Hepatocyte (in vitro differentiated cells): ENCODE measurements at regions not wholly inside any gene's neighbourhood (a gene's known extent, or its start where the extent isn't known, plus 50 kb on each side); places are given as distances from the start of the nearest gene placed in this dataset.

Experiments
- DNase-seq: peaks from one replicate; pipeline ENCODE4 v3.0.0-alpha.2; 2016; ENCODE audit warnings: low spot score
- H2AFZ ChIP-seq: fragments of 200-600 bp; sonication (generic); 2 replicates; pipeline ENCODE4 v1.6.0; 2016; ENCODE audit warnings: antibody characterized with exemption, mild to moderate bottlenecking
- H3K27ac ChIP-seq: fragments of 200-600 bp; sonication (generic); 2 replicates; pipeline ENCODE4 v1.5.1; 2016; ENCODE audit warnings: mild to moderate bottlenecking
- H3K27me3 ChIP-seq: fragments of 200-600 bp; sonication (generic); 2 replicates; pipeline ENCODE4 v1.6.1; 2016
- H3K36me3 ChIP-seq: fragments of 200-600 bp; sonication (generic); replicated peaks from 2 replicates; pipeline ENCODE4 v1.5.1; 2016; ENCODE audit warnings: low read depth; ENCODE audit not compliant: insufficient read depth
- H3K4me1 ChIP-seq: fragments of 200-600 bp; sonication (generic); 2 replicates; pipeline ENCODE4 v1.5.1; 2016; ENCODE audit warnings: mild to moderate bottlenecking, moderate library complexity; ENCODE audit not compliant: insufficient read depth
- H3K4me2 ChIP-seq: fragments of 200-600 bp; sonication (generic); 2 replicates; pipeline ENCODE4 v1.6.0; 2016
- H3K4me3 ChIP-seq: fragments of 200-600 bp; sonication (generic); 2 replicates; pipeline ENCODE4 v1.5.1; 2016; ENCODE audit warnings: mild to moderate bottlenecking
- H3K79me2 ChIP-seq: fragments of 200-600 bp; sonication (generic); 2 replicates; pipeline ENCODE4 v1.6.0; 2017; ENCODE audit warnings: mild to moderate bottlenecking
- H3K9me2 ChIP-seq: fragments of 200-600 bp; sonication (generic); replicated peaks from 2 replicates; pipeline ENCODE4 v1.6.0; 2017; ENCODE audit warnings: mild to moderate bottlenecking; ENCODE audit not compliant: insufficient read depth
- H3K9me3 ChIP-seq: fragments of 200-600 bp; sonication (generic); 2 replicates; pipeline ENCODE4 v1.5.1; 2016; ENCODE audit warnings: low read depth, mild to moderate bottlenecking
- H4K20me1 ChIP-seq: fragments of 200-600 bp; sonication (generic); 2 replicates; pipeline ENCODE4 v1.6.0; 2016; ENCODE audit warnings: mild to moderate bottlenecking; ENCODE audit not compliant: insufficient read depth, poor library complexity, severe bottlenecking
- EZH2 ChIP-seq: fragments of 200-600 bp; sonication (generic); IDR thresholded peaks from 2 replicates; pipeline ENCODE4 v1.6.1; 2016; ENCODE audit warnings: antibody characterized with exemption, mild to moderate bottlenecking, borderline replicate concordance
- EZH2phosphoT487 ChIP-seq: fragments of 200-600 bp; sonication (generic); IDR thresholded peaks from one replicate; pipeline ENCODE4 v1.6.1; 2018; ENCODE audit warnings: antibody characterized with exemption, mild to moderate bottlenecking, low read depth, moderate library complexity; ENCODE audit not compliant: unreplicated experiment, severe bottlenecking
- WGBS: methylation state at CpG from one replicate; pipeline ENCODE4 v1.1.6; 2016; ENCODE audit warnings: low lambda C conversion rate; ENCODE audit errors: missing lambda C conversion rate; 5-methylcytosine and 5-hydroxymethylcytosine counted together
- TF ChIP-seq, protein P1 (sequence below): fragments of 200-600 bp; sonication (generic); IDR thresholded peaks from 2 replicates; pipeline ENCODE4 v1.5.1; 2016; ENCODE audit warnings: antibody characterized with exemption, mild to moderate bottlenecking; ENCODE audit not compliant: poor library complexity

DNA sequence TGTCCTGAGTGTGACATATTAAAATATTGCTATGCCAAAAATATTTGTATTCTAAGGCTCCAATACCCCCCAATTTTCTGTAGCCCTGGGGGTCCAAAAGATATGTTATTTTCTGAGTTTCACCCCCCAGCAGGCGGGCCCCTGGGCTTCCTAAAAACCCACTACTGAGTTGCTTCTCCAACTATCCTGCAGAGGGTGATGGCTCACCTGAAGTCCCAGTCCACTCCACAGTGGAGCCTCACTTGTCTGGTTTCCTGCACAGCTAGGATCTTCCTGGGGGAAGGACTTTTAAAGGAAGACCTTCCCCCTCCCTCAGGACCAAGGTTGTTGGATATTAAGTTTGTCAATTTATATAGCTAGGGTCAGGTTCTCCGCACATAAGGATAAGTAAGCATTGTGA is 1181.4 kb downstream of the ROBO2 start:
- Histone ChIP-seq H2AFZ (no peak overlapping the region), H4K20me1 (no peaks in the 10 kb centered on the region), H3K9me3 (no peaks in the 10 kb centered on the region), H3K36me3 (no peaks in the 10 kb centered on the region), H3K9me2 (no peaks in the 10 kb centered on the region), H3K27ac (no peak overlapping the region), H3K4me3 (no peak overlapping the region), H3K79me2 (no peaks in the 10 kb centered on the region), H3K4me2 (no peak overlapping the region), H3K4me1 (no peaks in the 10 kb centered on the region), H3K27me3 (no peaks in the 10 kb centered on the region)
- no peak for DNase-seq
- TF ChIP-seq EZH2phosphoT487: no peak
- TF ChIP-seq EZH2: no peak
- TF ChIP-seq, protein P1, sequence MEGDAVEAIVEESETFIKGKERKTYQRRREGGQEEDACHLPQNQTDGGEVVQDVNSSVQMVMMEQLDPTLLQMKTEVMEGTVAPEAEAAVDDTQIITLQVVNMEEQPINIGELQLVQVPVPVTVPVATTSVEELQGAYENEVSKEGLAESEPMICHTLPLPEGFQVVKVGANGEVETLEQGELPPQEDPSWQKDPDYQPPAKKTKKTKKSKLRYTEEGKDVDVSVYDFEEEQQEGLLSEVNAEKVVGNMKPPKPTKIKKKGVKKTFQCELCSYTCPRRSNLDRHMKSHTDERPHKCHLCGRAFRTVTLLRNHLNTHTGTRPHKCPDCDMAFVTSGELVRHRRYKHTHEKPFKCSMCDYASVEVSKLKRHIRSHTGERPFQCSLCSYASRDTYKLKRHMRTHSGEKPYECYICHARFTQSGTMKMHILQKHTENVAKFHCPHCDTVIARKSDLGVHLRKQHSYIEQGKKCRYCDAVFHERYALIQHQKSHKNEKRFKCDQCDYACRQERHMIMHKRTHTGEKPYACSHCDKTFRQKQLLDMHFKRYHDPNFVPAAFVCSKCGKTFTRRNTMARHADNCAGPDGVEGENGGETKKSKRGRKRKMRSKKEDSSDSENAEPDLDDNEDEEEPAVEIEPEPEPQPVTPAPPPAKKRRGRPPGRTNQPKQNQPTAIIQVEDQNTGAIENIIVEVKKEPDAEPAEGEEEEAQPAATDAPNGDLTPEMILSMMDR: no peak
- 90% methylated on average over 2 of the region's 2 CpGs for WGBS

DNA sequence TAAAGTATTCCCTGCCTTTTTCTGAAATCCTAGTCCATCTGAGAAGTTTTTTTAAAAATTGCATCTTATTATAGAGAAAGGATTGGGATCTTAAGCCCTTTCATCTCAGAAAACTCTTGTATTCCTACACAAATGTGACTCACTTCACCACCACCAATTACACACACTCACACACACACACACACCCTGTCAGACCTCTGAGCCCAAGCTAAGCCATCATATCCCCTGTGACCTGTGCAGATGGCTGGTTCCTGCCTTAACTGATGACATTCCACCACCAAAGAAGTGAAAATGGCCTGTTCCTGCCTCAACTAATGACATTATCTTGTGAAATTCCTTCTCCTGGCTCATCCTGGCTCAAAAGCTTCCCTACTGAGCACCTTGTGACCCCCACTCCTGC is 1181.9 kb downstream of the ROBO2 start:
- Histone ChIP-seq H3K9me3 (no peaks in the 10 kb centered on the region), H3K27ac (no peak overlapping the region), H3K79me2 (no peaks in the 10 kb centered on the region), H2AFZ (no peak overlapping the region), H3K4me2 (no peak overlapping the region), H3K4me3 (no peak overlapping the region), H4K20me1 (no peaks in the 10 kb centered on the region), H3K4me1 (no peaks in the 10 kb centered on the region), H3K36me3 (no peaks in the 10 kb centered on the region), H3K9me2 (no peaks in the 10 kb centered on the region), H3K27me3 (no peaks in the 10 kb centered on the region)
- DNase-seq: no peak
- no peak for TF ChIP-seq EZH2phosphoT487
- TF ChIP-seq EZH2: no peak
- TF ChIP-seq, protein P1: no peak

DNA sequence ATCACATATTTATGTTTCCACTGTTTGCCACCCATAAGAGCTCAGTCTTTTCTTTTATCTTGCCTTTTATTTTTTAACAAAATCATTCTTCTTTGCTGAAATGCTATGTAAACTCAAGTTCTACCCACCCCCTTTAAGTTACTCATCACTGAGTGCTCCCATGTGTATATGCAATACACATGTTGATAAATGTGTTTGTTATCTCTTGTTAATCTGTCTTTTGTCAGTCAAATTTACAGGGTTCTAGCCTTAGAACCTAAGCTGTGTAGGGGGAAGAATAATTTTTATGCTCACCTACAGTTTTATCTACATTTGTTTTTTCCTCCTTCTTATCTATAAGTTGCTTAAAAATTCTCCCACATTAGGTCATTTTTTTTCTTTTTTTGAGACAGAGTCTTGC is 1195.9 kb downstream of the ROBO2 start:
- Histone ChIP-seq H3K27me3 (no peaks in the 10 kb centered on the region), H3K27ac (no peak overlapping the region), H4K20me1 (no peaks in the 10 kb centered on the region), H3K4me1 (no peaks in the 10 kb centered on the region), H3K36me3 (no peaks in the 10 kb centered on the region), H3K9me3 (no peaks in the 10 kb centered on the region), H3K9me2 (no peaks in the 10 kb centered on the region), H3K4me2 (no peak overlapping the region), H2AFZ (no peak overlapping the region), H3K79me2 (no peaks in the 10 kb centered on the region), H3K4me3 (no peak overlapping the region)
- DNase-seq: no peak
- TF ChIP-seq, protein P1: no peak
- no peak for TF ChIP-seq EZH2
- no peak for TF ChIP-seq EZH2phosphoT487

DNA sequence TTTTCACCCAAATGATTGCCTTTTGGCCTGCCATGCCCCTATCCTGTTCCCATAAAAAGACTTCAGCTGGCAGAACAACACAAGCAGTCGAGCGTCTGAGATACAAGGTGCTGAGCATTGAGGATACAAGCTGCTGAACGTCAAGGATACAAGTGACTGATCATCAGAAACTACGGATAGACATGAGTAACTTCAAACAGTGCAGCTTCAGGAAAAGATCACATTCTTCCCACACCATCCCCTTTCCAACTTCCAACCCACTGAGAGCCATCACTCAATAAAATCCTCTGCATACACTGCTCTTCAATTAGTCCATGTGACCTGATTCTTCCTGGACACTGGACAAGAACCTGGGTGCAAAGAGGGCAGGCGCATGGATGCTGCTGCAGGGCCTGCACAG is 1198.9 kb downstream of the ROBO2 start:
- Histone ChIP-seq H3K27me3 (no peaks in the 10 kb centered on the region), H3K79me2 (no peaks in the 10 kb centered on the region), H3K36me3 (no peaks in the 10 kb centered on the region), H3K4me2 (no peak overlapping the region), H2AFZ (no peak overlapping the region), H3K4me3 (no peak overlapping the region), H3K9me3 (no peaks in the 10 kb centered on the region), H3K4me1 (no peaks in the 10 kb centered on the region), H4K20me1 (no peaks in the 10 kb centered on the region), H3K9me2 (no peaks in the 10 kb centered on the region), H3K27ac (no peak overlapping the region)
- DNase-seq: no peak
- 78% methylated on average over 5 of the region's 5 CpGs for WGBS
- TF ChIP-seq EZH2 (no peak), EZH2phosphoT487 (no peak)
- TF ChIP-seq, protein P1: no peak
